EL (cell line): ENCODE measurements at regions not wholly inside any gene's neighbourhood (a gene's known extent, or its start where the extent isn't known, plus 50 kb on each side); places are given as distances from the start of the nearest gene placed in this dataset.
A peak's percentile ranks its signal among the peaks of the same experiment; 100 is the strongest.
"Not testable (repeated sequence)": the region's sequence is repeated elsewhere in the genome, so short reads cannot be mapped to it uniquely, and the experiment has no call there.

ENCODE experiments used
- DNase-seq: peaks from one replicate; pipeline ENCODE4 v3.0.0-alpha.2; 2016

- DNase-seq: no peak
These were observed 50.4 kb upstream of the ARHGEF7 start for GRCh38 chr13:111064661-111065060.

DNA sequence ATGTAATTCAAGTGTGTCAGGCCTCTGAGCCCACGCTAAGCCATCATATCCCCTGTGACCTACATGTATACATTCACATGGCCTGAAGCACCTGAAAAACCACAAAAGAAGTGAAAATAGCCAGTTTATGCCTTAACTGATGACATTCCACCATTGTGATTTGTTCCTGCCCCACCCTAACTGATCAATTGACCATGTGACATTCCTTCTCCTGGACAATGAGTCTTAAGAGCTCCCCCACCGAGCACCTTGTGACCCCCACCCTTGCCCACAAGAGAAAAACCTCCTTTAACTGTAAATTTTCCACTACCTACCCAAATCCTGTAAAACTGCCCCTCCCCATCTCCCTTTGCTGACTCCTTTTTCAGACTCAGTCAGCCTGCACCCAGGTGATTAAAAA, 52.1 kb upstream of the ARHGEF7 start:
- no peak for DNase-seq

- DNase-seq: no peak
These were observed 52.8 kb upstream of the ARHGEF7 start for GRCh38 chr13:111062305-111062704.

DNA sequence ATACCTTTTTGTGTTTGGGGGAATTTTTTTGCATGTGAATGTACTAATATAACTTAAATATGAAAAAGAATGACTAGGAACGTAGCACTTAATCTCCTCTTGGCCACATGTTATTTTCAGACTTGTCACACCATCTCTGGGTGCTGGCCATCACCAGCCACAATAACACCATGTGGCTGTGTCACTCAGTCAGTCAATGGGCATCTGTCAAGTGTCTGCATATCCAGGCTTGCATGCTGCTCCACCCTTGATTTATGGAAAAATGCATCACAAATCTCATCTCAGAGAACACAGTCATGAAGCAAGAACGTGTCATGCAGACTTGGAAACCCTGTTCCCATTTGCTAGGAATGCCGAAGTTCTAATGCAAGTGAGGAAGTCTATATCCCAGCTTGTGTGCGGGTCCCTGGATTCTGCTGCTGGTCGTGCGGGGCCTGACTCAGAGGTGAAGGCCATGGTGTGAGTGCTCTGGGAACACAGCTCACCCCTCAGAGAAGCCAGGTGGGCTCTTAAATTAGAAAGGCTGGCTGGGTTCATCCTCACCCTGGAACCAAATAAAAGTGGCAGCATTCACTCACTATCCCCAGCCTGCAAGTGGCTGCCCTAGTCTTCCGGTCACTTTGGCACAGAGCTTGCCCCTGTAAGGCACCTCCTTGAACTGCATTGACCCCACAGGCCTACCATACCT, 53.6 kb upstream of the ARHGEF7 start:
- DNase-seq: no peak

DNA sequence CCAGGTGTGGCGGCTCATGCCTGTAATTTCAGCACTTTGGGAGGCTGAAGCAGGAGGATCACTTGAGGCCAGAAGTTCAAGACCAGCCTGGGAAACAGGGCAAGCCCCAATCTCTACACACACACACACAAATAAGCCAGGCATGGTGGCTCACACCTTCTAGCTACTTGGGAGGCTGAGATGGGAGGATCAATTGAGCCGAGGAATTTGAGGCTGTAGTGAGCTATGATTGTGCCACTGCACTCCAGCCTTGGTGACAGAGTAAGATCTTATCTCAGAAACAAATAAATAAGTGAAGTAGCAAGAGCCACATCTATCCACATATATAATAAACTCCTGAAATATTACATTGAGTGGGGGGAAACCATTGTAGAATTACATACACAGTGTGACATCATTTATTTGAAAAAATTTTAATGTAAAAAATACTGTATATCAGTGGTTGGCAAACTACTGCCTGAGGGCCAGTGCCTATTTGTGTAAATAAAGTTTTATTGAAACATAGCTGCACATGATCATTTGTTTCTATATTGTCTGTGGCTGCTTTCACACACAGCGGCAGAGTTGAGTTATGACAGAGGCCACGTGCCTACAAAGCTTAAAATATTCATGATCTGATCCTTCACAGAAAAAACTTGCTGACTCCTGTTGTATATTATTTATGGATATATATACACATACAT, 54.7 kb upstream of the ARHGEF7 start:
- DNase-seq: no peak

GRCh38 chr13:111058796-111059506, 56.2 kb upstream of the ARHGEF7 start:
- DNase-seq: peak; percentile 59

GRCh38 chr13:111058339-111058738, 56.8 kb upstream of the ARHGEF7 start:
- not testable (repeated sequence) for DNase-seq

DNA sequence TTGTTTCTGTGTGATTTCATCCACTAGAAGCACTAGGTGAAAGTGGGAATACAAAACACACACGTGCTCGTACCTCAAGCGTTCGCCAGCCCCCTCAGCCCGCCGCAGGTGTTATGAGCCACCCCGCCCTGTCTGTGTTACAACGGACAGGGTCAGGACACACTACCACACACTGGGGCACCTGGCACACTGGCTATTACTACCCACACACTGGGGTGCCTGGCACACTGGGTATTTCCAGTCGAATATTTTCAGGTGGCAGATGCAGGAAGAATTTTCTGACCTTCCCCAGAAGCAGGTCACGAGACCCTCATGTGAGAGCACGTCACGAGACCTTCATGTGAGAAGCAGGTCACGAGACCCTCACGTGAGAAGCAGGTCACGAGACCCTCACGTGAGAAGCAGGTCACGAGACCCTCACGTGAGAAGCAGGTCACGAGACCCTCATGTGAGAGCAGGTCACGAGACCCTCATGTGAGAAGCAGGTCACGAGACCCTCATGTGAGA, 63.3 kb upstream of the ARHGEF7 start:
- DNase-seq: not testable (repeated sequence)

DNA sequence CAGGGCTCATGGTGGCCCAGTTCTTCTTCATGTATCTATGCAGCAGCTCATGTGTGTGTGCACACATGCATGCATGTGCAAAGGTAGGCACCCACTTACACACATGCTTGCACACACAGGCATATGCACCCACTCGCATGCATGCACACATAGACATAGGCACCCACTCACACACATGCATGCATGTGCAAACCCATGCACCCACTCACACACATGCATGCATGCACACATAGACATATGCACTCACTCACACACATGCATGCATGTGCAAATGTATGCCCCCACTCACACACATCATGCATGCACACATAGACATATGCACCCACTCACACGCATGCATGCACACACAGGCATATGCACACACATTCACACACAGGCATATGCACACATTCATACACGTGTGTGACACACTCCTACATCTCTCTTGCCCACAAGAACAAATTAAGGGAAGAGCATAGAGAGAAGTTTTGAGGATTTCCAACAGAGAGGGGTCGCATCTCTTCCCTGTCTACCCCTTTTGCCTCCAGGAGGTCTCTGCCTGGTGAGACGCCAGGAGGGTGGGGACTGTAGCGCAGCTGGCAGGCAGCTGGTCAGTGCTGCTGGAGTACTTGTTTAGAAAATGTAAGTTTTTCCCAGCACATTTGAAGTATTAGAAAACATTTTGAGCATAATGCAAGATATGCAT, 63.9 kb upstream of the ARHGEF7 start:
- no peak for DNase-seq

GRCh38 chr13:111050539-111050879, 64.6 kb upstream of the ARHGEF7 start:
- DNase-seq: no peak

- DNase-seq: peak; percentile 22
These were observed 65.1 kb upstream of the ARHGEF7 start for GRCh38 chr13:111049791-111050538.

DNA sequence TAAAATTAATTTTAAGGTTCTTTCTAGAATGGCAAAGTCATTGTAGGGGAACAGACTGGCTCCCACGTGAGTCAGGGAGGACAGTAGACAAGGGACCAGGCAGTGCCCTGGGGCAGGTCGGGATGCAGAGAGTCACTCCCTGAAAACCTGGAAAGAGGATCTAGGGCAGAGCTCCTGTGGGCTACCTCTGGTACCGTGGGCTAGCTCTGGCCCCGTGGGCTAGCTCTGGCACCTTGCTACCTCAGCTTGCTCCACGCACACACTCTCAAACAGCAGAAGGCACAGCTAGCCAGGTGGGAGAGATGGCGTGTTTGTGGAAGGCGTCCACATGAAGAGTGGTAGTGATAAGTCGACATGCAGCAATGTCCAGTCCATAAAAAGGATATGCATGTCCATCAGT, 66.7 kb upstream of the ARHGEF7 start:
- no peak for DNase-seq

GRCh38 chr13:111047326-111047725, 67.8 kb upstream of the ARHGEF7 start:
- DNase-seq: no peak

GRCh38 chr13:111046590-111047141, 68.4 kb upstream of the ARHGEF7 start:
- peak; percentile 45 for DNase-seq

DNA sequence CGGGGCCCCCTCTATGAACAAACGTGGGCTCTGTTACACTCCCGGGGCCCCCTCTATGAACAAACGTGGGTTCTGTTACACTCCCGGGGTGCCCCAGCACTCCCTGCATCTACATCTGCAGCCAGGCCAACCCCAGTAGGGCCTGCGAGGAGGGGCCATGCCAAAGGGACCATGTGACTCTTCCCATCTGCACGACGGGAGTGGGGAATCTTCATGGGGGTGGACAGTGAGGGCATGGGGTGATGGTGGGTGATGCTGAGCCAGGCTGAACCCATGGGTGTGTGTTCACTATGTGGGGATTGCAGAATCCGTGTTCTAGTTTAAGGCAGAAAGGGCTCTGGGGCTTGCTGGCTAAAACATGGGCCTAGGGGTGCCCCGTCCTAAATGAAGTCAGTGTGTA, 69.9 kb upstream of the ARHGEF7 start:
- no peak for DNase-seq

GRCh38 chr13:111044087-111044830, 70.9 kb upstream of the ARHGEF7 start:
- DNase-seq: no peak

DNA sequence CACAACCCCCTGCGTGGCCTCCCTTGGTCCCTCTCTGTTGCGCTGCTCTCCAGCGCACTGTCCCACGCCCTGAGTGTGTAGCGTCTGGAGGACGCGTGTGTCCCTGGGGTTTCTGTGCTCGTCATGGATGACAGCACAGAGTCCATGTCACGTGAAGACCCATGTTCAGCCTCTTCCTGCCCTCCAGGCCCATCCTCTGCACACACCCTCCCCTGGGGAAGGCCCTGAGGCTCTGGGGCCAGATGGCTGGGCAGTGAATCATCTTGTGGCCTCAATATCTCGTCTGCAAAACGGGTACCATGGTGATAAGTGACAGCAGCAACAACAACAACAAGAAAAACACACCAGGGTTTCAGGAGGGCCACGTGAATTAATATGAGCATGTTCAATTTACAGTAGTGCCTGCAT, 71.5 kb upstream of the ARHGEF7 start:
- DNase-seq: peak; percentile 60

DNA sequence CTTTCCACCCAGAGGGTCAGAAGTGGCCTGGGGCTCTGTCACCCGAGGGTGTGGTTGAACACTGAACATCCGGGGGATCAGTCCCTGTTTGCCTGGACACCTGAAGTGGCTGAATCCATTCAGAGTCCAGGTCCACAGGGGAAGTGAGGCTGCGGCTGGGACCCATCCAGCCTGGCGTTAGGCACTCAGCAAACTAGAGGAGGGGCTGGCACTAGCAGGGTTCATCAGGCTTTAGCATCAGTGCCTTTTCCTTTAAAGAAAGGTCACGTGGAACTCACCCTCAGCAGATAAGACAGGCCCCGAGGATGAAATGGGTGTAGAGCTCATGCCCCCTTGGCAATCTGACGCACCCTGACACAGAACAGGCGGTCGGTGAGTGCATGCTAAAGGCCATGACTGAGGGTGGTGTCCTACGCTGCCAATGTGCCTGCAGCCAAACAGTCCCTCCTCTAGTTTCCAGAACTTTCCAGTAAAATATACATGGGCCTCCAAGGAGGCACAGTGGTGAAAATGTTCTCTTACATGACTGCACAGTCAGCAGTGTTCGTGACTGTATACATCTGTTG, 72.4 kb upstream of the ARHGEF7 start:
- no peak for DNase-seq

- no peak for DNase-seq
These were observed 74.3 kb upstream of the ARHGEF7 start for GRCh38 chr13:111040830-111041229.

GRCh38 chr13:111039735-111040134, 75.4 kb upstream of the ARHGEF7 start:
- no peak for DNase-seq

DNA sequence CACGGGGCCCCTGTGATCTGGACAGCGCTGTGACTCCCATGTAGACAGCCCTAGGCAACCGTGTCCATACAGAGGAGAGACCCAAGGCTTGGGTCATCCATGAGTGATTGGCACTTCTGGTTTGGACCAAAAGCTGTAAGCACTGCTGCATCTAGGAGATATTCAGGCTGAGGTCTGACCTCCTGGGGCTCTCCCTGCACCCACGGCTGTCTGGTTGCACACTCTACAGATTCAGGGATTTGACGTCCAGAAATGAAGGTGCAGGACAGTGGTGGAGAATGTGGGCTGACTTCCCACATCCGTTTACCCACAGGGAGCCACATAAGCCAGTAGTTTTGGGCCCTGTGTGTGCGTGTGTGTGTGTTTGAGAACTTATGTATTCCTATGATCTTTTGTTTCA, 76.2 kb upstream of the ARHGEF7 start:
- DNase-seq: no peak
